Cardiac fibroblast (primary cell): ENCODE measurements at regions not wholly inside any gene's neighbourhood (a gene's known extent, or its start where the extent isn't known, plus 50 kb on each side); places are given as distances from the start of the nearest gene placed in this dataset.

Source experiments
- DNase-seq, 2 donors: peaks; one replicate each; pipeline versions ENCODE4 v3.0.0 to v3.0.0-alpha.2; 2010; ENCODE audit warnings: low read depth in 2 of 2
- H3K4me3 ChIP-seq, 2 donors: replicated peaks in 1 of 2; 1 replicate in 1 of 2; 2 replicates in 1 of 2; pipeline ENCODE4 v1.5.1; 2011; ENCODE audit warnings: low read depth in 2 of 2, low read length in 2 of 2, mild to moderate bottlenecking in 2 of 2, moderate library complexity in 1 of 2
- TF ChIP-seq, protein P1 (sequence below): IDR thresholded peaks from one replicate; pipeline ENCODE4 v1.5.1; 2011; ENCODE audit warnings: low read depth, mild to moderate bottlenecking, low read length, inconsistent platforms

DNA sequence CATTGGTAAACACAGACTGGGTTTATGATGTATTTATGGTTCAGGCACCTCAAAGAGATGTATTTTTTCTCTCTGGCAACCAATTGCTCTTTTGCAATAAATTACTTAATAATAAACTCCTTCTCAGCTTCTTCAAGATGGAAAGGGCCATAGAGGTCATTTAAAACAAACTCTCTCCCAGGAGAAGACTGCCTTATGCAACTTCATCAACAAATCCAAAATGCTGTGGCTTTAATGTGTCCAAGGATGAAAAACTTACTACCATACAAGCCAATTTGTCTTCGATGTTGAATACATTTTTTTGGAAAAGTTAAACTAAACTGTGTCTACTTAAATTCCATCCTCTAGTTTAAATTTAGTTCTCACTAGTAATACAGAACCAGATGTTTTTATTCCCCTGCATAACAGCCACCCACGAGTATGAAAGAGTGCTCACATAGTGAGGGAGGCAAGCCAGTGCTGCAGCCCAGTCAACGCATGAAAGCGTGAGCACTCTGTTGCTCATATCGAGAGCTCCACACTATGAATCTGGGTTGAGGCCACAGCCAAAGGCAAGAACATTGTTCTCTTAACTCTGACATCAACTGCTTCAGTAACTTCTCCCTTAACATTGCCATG, 761.3 kb upstream of the GRM7 start:
- TF ChIP-seq, protein P1, sequence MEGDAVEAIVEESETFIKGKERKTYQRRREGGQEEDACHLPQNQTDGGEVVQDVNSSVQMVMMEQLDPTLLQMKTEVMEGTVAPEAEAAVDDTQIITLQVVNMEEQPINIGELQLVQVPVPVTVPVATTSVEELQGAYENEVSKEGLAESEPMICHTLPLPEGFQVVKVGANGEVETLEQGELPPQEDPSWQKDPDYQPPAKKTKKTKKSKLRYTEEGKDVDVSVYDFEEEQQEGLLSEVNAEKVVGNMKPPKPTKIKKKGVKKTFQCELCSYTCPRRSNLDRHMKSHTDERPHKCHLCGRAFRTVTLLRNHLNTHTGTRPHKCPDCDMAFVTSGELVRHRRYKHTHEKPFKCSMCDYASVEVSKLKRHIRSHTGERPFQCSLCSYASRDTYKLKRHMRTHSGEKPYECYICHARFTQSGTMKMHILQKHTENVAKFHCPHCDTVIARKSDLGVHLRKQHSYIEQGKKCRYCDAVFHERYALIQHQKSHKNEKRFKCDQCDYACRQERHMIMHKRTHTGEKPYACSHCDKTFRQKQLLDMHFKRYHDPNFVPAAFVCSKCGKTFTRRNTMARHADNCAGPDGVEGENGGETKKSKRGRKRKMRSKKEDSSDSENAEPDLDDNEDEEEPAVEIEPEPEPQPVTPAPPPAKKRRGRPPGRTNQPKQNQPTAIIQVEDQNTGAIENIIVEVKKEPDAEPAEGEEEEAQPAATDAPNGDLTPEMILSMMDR, result no peak
- no peak overlapping the region for H3K4me3 ChIP-seq
- DNase-seq, result no peak

DNA sequence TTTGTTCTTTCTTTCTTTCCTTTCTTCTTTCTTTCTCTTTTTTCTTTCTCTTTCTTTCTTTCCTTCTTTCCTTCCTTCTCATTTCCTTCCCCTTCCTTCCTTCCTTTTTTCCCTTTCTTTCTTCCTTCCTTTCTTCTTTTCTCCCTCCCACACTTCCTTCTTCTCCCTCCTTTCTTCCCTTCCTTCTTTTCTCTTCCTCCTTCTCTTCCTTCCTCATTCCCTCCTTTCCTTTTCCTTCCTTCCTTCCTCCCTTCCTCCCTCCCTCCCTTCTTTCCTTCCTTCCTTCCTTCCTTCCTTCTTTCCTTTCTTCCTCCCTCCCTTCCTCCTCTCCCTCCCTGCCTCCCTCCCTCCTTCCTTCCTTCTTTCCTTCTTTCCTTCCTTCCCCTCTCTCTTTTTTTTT, 755.7 kb upstream of the GRM7 start:
- DNase-seq, result no peak
- TF ChIP-seq, protein P1, result no peak
- no peak overlapping the region for H3K4me3 ChIP-seq

DNA sequence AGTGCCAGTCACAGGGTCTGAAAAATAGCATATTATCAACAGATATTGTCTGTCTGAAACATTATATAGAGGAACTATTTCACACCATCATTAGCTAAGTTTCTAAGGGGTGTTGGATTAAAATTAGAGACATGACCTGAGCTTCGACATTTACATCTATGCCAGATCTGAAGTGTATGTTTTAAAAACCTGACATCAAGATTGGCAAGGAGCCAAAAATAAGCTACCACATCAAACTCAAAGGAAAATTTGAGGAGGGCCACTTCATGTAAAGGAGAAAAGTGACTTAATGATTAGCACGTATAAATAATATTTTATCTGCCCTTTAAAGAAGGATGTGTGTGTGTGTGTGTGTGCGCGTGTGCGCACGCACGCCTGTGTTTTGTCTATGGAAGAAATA, 752.0 kb upstream of the GRM7 start:
- TF ChIP-seq, protein P1, result no peak
- DNase-seq, result no peak
- H3K4me3 ChIP-seq, result no peak overlapping the region

DNA sequence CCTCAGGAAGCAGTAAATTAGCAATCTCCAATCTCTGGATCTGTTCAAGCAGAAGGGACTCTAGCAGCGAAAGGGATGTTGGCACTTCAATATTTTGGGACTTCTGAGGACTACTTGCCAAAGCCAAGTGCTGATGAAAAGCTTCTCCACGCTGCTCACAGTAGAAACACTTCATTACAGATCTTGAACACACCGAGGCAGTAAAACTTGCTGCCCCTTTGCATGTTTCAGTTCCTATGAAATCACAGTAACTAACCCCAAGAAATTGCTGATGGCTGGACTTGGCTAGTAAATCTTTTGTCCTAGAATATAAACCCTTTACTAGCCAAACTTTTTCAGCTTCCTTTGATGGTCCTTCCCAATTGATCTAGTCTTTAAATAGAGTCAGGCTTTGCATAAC, 750.5 kb upstream of the GRM7 start:
- TF ChIP-seq, protein P1, result no peak
- H3K4me3 ChIP-seq, result no peak overlapping the region
- DNase-seq, result no peak

DNA sequence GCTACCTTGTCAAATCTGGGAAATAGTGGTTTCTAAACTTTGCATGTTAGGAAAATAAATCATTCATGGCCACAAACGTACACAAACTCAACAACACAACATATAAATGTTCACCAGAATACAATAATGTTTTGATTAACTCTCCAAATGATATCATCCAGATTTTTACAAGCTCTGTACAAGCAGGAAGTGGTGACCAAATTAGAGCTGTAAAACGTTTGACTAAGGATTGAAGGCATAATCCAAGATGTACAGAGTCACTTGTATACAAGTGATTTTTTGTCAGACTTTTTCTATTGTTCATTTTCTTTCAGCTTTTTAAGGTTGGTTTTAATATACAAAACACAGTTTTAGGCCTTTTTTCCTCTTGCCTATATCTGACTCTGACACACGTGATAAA, 748.4 kb upstream of the GRM7 start:
- DNase-seq, result no peak
- TF ChIP-seq, protein P1, result no peak
- no peak overlapping the region for H3K4me3 ChIP-seq

DNA sequence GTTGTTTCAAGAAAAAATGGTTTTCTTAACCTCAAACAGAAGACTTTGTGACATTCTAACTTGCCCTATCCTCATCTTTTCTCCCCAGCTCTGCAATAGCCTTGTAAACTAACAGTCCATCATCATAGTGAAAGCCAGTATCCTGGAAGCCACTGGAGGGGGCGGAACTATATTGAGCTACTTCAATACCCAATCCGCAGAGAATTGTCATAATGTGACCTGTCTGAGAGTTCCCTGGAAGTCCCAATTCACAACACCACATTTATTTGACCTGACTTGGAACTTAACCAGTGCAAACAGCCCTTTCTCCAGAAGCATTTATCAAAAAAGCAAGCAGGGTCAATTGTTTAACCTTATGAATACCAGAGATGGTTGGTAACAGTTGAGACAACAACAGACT, 747.6 kb upstream of the GRM7 start:
- no peak overlapping the region for H3K4me3 ChIP-seq
- TF ChIP-seq, protein P1, result no peak
- DNase-seq, result no peak

DNA sequence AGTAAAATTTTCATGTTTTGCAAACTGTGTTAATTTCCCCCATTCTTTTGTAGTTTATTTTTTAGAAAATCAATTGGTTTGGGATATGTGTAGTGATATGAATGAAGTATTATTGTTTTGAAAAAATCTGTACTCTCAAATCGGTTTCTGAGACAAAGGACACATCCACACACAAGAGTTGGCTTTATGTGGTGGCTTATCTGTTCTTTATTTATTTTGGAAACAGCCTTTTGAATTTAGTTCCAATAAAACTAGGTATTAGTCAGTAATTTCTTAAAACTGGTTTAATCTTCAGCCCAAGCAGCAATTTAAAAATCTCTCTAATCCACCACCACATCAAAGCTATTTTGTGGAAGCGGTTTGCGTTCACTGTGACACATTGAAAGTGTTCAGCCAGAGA, 741.5 kb upstream of the GRM7 start:
- DNase-seq, result no peak
- H3K4me3 ChIP-seq, result no peak overlapping the region
- TF ChIP-seq, protein P1, result no peak
